GM18499 (cell line): ENCODE measurements at regions not wholly inside any gene's neighbourhood (a gene's known extent, or its start where the extent isn't known, plus 50 kb on each side); places are given as distances from the start of the nearest gene placed in this dataset.

Experiments used
- ATAC-seq: cut with Tn5 transposase; IDR thresholded peaks from one replicate; pipeline ENCODE4 v1.9.1; 2021; ENCODE audit warnings: moderate number of reproducible peaks; ENCODE audit not compliant: insufficient read depth, unreplicated experiment

GRCh38 chr2:23145460-23145859, 239.5 kb upstream of the KLHL29 start:
- ATAC-seq = no peak

GRCh38 chr2:23146011-23146410, 239.0 kb upstream of the KLHL29 start:
- no peak for ATAC-seq

- no peak for ATAC-seq
Observed at GRCh38 chr2:23148342-23148741, 236.6 kb upstream of the KLHL29 start.

GRCh38 chr2:23149777-23150176, 235.2 kb upstream of the KLHL29 start:
- no peak for ATAC-seq

GRCh38 chr2:23153484-23153883, 231.5 kb upstream of the KLHL29 start:
- no peak for ATAC-seq

- no peak for ATAC-seq
Observed at GRCh38 chr2:23155022-23155421, 230.0 kb upstream of the KLHL29 start.

GRCh38 chr2:23157812-23158211, 227.2 kb upstream of the KLHL29 start:
- no peak for ATAC-seq

GRCh38 chr2:23158306-23158705, 226.7 kb upstream of the KLHL29 start:
- no peak for ATAC-seq

GRCh38 chr2:23159746-23160405, 225.1 kb upstream of the KLHL29 start:
- no peak for ATAC-seq

GRCh38 chr2:23164173-23164572, 220.8 kb upstream of the KLHL29 start:
- no peak for ATAC-seq

GRCh38 chr2:23169896-23170295, 215.1 kb upstream of the KLHL29 start:
- ATAC-seq = no peak

GRCh38 chr2:23171108-23171507, 213.9 kb upstream of the KLHL29 start:
- no peak for ATAC-seq

- no peak for ATAC-seq
Observed at GRCh38 chr2:23178396-23178795, 206.6 kb upstream of the KLHL29 start.

- no peak for ATAC-seq
Observed at GRCh38 chr2:23183733-23184132, 201.2 kb upstream of the KLHL29 start.

- no peak for ATAC-seq
Observed at GRCh38 chr2:23198316-23199114, 186.5 kb upstream of the KLHL29 start.

- no peak for ATAC-seq
Observed at GRCh38 chr2:23199115-23199918, 185.7 kb upstream of the KLHL29 start.

GRCh38 chr2:23200068-23200786, 184.8 kb upstream of the KLHL29 start:
- no peak for ATAC-seq

GRCh38 chr2:23200787-23201114, 184.2 kb upstream of the KLHL29 start:
- no peak for ATAC-seq

GRCh38 chr2:23203383-23203782, 181.6 kb upstream of the KLHL29 start:
- no peak for ATAC-seq

GRCh38 chr2:23204685-23205242, 180.2 kb upstream of the KLHL29 start:
- no peak for ATAC-seq
